ENCODE measurements at regions not wholly inside any gene's neighbourhood (a gene's known extent, or its start where the extent isn't known, plus 50 kb on each side); places are given as distances from the start of the nearest gene placed in this dataset.

DNA sequence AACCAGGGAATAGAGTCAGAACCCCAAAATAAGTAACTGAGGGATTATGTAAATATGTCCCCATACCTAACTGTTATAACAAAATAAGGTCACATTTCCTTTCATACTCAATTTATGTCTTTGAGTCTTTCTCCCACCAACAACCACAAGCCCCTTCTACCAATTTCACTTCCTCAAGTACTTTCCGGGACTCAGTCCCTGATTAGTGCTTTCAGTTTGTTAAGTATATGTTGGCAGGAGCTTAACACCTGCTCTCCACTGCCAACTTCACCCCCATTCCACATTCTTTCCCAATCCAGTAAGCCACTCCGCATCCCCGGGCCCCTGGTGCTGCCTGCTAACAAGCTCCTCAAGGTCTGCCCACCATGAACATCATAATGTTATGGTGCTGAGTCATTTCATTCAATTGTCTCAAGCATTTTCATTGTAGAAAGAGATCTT, 71.3 kb upstream of the SPRY1 start:
- Mint-ChIP-seq H3K27ac (no peak overlapping the region), H3K4me3 (no peak overlapping the region), H3K36me3 (ENCODE audit: low read depth) (no peaks in the 10 kb centered on the region), H3K4me1 (ENCODE audit: low read depth) (no peaks in the 10 kb centered on the region), H3K9me3 (peaks cover 33% of the 10 kb centered on the region), H3K27me3 (ENCODE audit: low read depth) (no peaks in the 10 kb centered on the region)
- intact Hi-C loops (cut with micrococcal nuclease): loop anchor here (10.0 kb wide), 1 partner anchor 200 kb away; no protein-coding TSS in a partner anchor
- no peak for DNase-seq
- CTCF ChIA-PET: interaction anchor here (0.7 kb wide), 1 partner anchor 245 kb away, joined by 3 read pairs; no protein-coding TSS in a partner anchor

DNA sequence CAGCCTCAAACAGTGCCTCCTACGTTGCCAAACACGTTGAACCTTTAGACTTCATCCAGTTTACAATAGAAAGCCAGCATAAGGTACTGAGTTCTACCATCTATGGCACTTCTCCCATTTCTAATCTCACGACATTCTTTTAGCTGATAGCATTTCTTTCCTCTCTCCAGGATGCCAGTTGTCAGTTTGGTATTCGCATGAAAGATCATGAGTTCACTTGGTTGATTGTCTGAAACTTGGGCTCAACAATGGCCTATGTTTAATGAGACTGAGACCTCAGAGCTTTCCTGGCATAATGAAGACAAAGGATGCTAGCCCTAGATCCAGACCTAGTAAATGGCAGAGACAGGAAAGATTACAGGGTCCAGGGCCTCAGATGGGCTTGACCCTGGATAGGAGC, 69.2 kb upstream of the SPRY1 start:
- intact Hi-C loops (cut with micrococcal nuclease): loop anchor here (10.0 kb wide), 1 partner anchor 203 kb away; no protein-coding TSS in a partner anchor
- Mint-ChIP-seq H3K27ac (no peak overlapping the region), H3K9me3 (peaks cover 25% of the 10 kb centered on the region), H3K27me3 (ENCODE audit: low read depth) (peaks cover 1% of the 10 kb centered on the region), H3K4me3 (no peak overlapping the region), H3K36me3 (ENCODE audit: low read depth) (no peaks in the 10 kb centered on the region), H3K4me1 (ENCODE audit: low read depth) (no peaks in the 10 kb centered on the region)
- no peak for DNase-seq
- CTCF ChIA-PET: no interaction called here

DNA sequence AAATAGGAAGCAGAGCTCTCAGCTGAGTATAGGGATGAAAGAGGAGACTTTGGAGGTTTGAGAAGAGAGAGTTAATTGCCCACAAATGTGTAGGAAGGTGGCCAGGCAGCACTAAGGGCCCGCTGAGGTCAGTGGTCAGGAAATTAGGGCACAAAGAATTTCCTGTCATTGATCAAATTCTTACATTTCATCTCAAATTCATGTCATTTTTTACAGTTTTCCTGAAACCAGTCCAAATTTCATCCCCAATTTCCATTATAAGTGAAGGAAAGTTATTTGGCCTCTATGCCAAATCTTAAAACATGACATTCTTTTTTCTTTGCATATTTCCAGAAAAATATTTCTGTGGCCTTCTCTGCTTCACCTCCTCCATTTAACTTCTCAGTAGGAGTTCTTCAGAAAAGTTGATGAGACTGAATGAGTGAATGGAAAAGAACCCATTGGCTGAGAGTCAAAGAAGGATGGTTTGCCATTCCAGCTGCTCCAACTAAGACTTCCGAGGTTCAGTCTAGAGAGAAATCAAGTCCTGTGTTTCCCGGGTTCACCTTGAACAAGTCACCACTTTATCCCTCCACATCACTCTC, 68.7 kb upstream of the SPRY1 start:
- H3K4me3 Mint-ChIP-seq: no peak overlapping the region
- peaks cover 20% of the 10 kb centered on the region for H3K9me3 Mint-ChIP-seq
- CTCF ChIA-PET: no interaction called here
- intact Hi-C loops (cut with micrococcal nuclease): loop anchor here (10.0 kb wide), 1 partner anchor 203 kb away; no protein-coding TSS in a partner anchor
- no peaks in the 10 kb centered on the region for H3K4me1 Mint-ChIP-seq (ENCODE audit: low read depth)
- H3K36me3 Mint-ChIP-seq (ENCODE audit: low read depth): no peaks in the 10 kb centered on the region
- H3K27me3 Mint-ChIP-seq (ENCODE audit: low read depth): peaks cover 1% of the 10 kb centered on the region
- no peak overlapping the region for H3K27ac Mint-ChIP-seq
- DNase-seq: no peak

DNA sequence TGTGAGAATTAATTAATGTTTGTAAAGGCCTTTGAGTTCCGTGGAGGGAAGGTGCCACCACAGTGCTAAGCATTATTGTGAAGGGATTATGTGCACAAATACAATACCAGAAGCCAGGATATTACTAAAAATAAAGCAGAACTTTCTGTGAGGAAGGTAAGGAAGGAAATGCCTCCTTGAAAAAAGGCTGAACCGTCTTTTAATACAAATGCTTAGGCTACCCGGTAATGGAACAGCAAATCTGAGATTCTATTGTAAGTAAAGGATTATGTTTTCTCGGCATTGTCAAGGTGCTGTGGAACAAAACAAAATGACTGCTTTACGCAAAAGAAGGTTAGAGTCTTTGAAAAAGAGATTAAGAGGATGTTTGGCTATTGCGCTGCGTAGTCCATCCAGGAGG, 57.9 kb upstream of the SPRY1 start:
- Mint-ChIP-seq H3K4me3 (no peak overlapping the region), H3K27ac (no peak overlapping the region), H3K27me3 (ENCODE audit: low read depth) (peaks cover 4% of the 10 kb centered on the region), H3K36me3 (ENCODE audit: low read depth) (no peaks in the 10 kb centered on the region), H3K9me3 (no peaks in the 10 kb centered on the region), H3K4me1 (ENCODE audit: low read depth) (no peaks in the 10 kb centered on the region)
- intact Hi-C loops (cut with micrococcal nuclease): no loop called here
- CTCF ChIA-PET: no interaction called here
- DNase-seq: no peak

DNA sequence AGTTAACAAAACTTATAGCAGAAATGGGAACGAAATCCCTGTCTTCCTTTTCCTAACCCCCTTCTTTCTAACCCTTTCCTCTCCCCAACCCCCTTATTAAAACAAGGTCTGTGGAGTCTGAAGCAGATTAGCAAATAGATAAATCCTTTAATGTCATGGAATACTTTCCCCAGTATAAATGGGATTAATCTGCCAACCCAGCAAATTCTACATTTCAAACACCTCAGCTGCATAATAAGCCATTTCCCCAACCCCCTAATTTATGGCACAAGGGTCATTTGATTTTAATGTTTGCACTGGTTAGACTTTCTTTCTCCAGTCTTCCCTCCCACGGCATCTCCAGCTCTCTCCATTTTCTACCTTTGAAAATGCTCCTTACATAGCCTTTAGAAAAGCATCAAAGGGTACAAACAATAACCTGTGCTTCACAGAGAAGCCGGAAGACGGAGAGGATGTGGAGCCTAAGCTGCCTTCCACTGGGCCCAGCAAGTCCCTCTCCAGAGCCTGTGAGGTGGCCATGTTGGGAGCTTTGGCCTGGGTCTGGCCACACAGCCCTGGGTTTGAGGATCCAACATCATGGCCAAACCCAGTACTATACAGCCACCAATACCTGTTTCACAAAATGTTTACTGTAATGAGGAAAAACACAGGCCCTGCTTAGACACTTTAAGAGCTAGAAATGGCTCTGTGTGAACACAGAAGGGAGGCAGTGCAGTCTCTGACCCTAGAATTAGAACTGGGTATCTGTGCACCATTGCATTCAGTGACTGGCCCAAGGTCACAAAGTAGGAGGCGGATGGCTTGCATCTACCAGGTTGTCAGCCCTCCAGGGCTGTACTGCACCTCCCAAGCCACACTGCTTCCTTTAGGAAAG, 56.9 kb upstream of the SPRY1 start:
- H3K27ac Mint-ChIP-seq: no peak overlapping the region
- H3K9me3 Mint-ChIP-seq: no peaks in the 10 kb centered on the region
- DNase-seq: no peak
- peaks cover 4% of the 10 kb centered on the region for H3K27me3 Mint-ChIP-seq (ENCODE audit: low read depth)
- intact Hi-C loops (cut with micrococcal nuclease): no loop called here
- H3K4me3 Mint-ChIP-seq: no peak overlapping the region
- CTCF ChIA-PET: no interaction called here
- no peaks in the 10 kb centered on the region for H3K36me3 Mint-ChIP-seq (ENCODE audit: low read depth)
- H3K4me1 Mint-ChIP-seq (ENCODE audit: low read depth): no peaks in the 10 kb centered on the region

DNA sequence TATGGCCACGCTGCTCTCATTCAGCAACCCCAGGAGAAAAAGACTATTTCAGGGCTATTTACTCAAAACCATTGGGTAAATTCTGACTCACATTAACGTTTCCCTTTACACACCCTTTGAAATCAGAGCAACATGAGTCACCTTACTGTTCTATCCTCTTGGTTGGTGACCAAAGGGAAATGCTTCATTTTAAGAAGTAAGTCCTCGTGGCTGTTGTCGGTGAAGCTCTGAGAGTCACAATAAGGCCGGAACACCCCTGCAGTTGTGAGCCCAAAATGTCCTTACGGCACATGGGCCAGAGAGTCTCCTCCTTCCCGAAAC, 56.3 kb upstream of the SPRY1 start:
- Mint-ChIP-seq H3K9me3 (no peaks in the 10 kb centered on the region), H3K27me3 (ENCODE audit: low read depth) (peaks cover 4% of the 10 kb centered on the region), H3K36me3 (ENCODE audit: low read depth) (no peaks in the 10 kb centered on the region), H3K4me1 (ENCODE audit: low read depth) (no peaks in the 10 kb centered on the region), H3K27ac (no peak overlapping the region), H3K4me3 (no peak overlapping the region)
- intact Hi-C loops (cut with micrococcal nuclease): no loop called here
- DNase-seq: no peak
- CTCF ChIA-PET: no interaction called here

DNA sequence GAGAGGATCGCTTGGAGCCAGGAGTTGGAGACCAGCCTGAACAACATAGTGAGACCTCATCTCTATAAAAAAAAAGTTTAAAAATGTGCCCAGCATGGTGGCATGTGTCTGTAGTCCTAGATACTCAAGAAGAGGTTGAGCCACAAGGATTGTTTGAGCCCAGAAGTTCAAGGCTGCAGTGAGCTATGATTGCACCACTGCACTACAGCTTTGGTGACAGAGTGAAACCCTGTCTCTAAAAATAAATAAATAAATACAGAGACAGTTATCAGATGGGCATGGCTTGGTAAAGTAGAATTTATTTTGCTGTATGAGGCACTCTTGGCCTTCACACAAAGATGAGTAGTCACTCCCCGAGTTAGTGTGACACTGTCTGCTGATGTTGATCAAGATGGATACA, 54.1 kb upstream of the SPRY1 start:
- H3K36me3 Mint-ChIP-seq (ENCODE audit: low read depth): no peaks in the 10 kb centered on the region
- no peak overlapping the region for H3K27ac Mint-ChIP-seq
- H3K27me3 Mint-ChIP-seq (ENCODE audit: low read depth): peaks cover 5% of the 10 kb centered on the region
- no peak overlapping the region for H3K4me3 Mint-ChIP-seq
- intact Hi-C loops (cut with micrococcal nuclease): no loop called here
- CTCF ChIA-PET: no interaction called here
- no peaks in the 10 kb centered on the region for H3K9me3 Mint-ChIP-seq
- no peak for DNase-seq
- H3K4me1 Mint-ChIP-seq (ENCODE audit: low read depth): no peaks in the 10 kb centered on the region

DNA sequence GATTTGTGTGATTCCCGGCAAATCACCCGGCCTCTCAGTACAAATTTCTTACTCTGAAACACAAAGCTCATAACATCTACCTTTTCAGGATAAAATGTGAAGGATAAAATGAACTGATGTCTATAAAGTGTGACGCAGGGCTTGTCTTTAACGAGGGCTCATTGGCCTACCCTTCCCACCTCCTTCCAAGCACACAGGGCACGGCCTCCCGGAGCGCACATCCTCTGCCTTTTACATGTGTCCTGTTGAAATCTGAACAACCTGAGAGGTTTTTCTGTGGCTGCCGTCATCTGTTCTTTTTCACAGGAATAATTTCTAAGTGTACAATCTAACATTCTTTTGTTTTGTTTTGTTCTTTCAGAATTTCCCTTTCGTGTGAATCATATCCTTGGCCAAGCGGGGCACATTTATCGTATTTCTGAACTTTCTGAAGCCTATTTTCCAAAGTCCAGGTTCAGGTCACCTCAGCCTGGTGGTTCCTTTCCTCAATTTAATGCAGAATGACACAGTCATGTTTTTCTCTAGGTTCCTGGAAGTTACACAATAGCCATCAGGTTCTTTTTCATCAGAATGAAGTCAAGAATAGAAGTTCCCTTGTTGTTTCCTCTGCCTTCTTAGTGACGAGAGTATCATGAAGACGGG, 53.1 kb upstream of the SPRY1 start:
- DNase-seq: no peak
- Mint-ChIP-seq H3K4me3 (no peak overlapping the region), H3K27me3 (ENCODE audit: low read depth) (peaks cover 6% of the 10 kb centered on the region), H3K27ac (no peak overlapping the region), H3K36me3 (ENCODE audit: low read depth) (no peaks in the 10 kb centered on the region), H3K4me1 (ENCODE audit: low read depth) (no peaks in the 10 kb centered on the region), H3K9me3 (no peaks in the 10 kb centered on the region)
- intact Hi-C loops (cut with micrococcal nuclease): no loop called here
- CTCF ChIA-PET: no interaction called here

DNA sequence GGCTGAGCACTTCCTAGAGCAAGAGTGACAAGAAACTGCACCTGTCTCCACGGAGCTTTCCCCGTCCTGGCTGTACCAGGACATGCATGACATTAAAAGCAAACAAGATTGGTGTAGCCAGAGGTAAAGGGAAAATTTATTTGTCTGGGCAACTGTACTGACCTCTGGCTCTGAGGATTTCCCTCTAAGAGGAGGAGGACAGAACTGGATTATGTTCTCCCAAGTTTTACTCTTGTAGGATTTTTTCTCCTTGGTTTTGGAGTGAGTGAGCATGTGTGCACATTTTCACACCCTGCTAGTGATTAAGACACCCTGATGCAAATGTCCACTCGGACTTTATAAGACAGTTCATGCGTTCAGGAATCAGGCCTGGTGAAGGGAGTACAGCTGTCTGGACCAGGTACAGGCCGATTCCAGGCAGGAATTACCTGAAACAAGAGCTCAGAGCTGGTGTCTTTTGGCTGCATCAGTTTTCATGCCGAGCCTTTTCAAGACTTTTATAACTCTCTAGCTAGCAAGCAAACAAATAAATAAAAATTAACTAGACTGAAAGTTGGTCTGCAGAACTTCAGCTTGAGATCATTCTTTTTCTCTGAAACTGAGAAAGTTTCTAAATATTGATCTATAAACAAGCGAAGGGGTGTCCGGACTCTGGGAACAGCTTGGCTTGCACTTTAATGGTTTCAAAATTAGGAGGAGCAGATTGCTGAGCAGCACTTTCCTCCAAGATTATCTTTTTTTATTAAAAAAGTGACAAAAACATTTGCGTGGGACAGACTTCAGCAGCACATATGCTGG, 51.3 kb upstream of the SPRY1 start:
- no peak for DNase-seq
- Mint-ChIP-seq H3K27ac (no peak overlapping the region), H3K27me3 (ENCODE audit: low read depth) (peaks cover 5% of the 10 kb centered on the region), H3K4me3 (no peak overlapping the region), H3K9me3 (no peaks in the 10 kb centered on the region), H3K36me3 (ENCODE audit: low read depth) (no peaks in the 10 kb centered on the region), H3K4me1 (ENCODE audit: low read depth) (no peaks in the 10 kb centered on the region)
- intact Hi-C loops (cut with micrococcal nuclease): no loop called here
- CTCF ChIA-PET: no interaction called here

DNA sequence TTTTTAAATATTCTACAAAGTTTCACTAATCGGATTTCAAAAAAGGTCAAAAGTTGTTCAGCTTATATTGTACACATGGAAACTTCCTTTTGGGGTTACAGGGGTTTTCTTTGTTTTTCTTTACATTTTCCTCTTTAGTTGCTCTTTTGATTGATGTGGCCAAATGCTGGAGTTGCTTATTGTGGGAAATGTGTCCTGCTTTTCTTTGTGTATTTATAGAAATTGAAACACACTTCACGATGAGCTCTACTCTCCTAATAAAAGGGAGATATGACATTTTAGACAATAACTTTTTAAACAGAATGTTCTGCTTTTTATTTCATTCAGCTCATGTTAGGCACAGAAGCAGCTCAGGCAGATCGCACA, 50.7 kb upstream of the SPRY1 start:
- CTCF ChIA-PET: no interaction called here
- H3K36me3 Mint-ChIP-seq (ENCODE audit: low read depth): no peaks in the 10 kb centered on the region
- no peak overlapping the region for H3K4me3 Mint-ChIP-seq
- no peak for DNase-seq
- no peaks in the 10 kb centered on the region for H3K9me3 Mint-ChIP-seq
- H3K27me3 Mint-ChIP-seq (ENCODE audit: low read depth): peaks cover 5% of the 10 kb centered on the region
- intact Hi-C loops (cut with micrococcal nuclease): no loop called here
- H3K4me1 Mint-ChIP-seq (ENCODE audit: low read depth): no peaks in the 10 kb centered on the region
- no peak overlapping the region for H3K27ac Mint-ChIP-seq

DNA sequence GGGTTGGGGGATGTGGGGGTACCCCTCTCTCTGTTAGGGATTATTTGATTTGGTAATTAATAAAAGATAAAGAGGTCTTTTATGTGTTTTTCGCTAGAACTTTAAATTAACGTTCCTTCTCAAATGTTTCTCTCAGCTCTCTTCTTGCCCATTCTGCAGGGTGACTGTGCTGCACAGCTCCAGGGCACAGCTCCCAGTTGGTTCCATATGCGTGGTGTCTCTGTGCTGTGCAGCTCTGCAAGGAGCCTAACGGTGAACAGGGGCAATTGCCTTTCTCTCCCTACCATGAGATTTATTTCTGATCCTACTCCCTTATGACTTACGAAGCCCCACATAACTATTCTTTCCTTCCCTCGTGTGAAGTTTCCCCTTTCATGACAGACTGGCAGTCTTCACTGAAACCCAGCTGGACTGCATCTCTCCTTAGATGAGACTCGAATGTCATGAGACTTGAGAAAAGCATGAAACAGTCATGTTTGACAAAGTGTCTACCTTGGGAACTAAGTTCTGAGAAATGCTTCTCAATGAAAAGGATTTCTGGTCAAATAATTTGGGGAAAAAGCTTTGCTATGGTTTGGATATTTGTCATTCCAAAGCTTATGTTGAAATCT, 50.2 kb upstream of the SPRY1 start:
- Mint-ChIP-seq H3K27me3 (ENCODE audit: low read depth) (peaks cover 5% of the 10 kb centered on the region), H3K36me3 (ENCODE audit: low read depth) (no peaks in the 10 kb centered on the region), H3K9me3 (no peaks in the 10 kb centered on the region), H3K4me3 (no peak overlapping the region), H3K27ac (no peak overlapping the region), H3K4me1 (ENCODE audit: low read depth) (no peaks in the 10 kb centered on the region)
- intact Hi-C loops (cut with micrococcal nuclease): no loop called here
- CTCF ChIA-PET: no interaction called here
- no peak for DNase-seq
